HL-60 (cell line): ENCODE measurements at regions not wholly inside any gene's neighbourhood (a gene's known extent, or its start where the extent isn't known, plus 50 kb on each side); places are given as distances from the start of the nearest gene placed in this dataset.

Source experiments
- DNase-seq, 2 experiments: peaks; one replicate each; pipeline ENCODE4 v3.0.0-alpha.2; 2010 to 2020; ENCODE audit warnings: low read depth in 1 of 2, low spot score in 1 of 2
- H3K27ac ChIP-seq: fragments of 250-450 bp; sonication (Bioruptor Pico); replicated peaks from 2 replicates; pipeline ENCODE4 v1.5.1; 2020; ENCODE audit warnings: mild to moderate bottlenecking, moderate library complexity
- H3K27me3 ChIP-seq: fragments of 250-450 bp; sonication (Bioruptor Pico); 2 replicates; pipeline ENCODE4 v1.5.1; 2021; ENCODE audit warnings: mild to moderate bottlenecking, moderate library complexity; ENCODE audit not compliant: insufficient read depth, poor library complexity, severe bottlenecking
- H3K4me3 ChIP-seq: replicated peaks from 2 replicates; pipeline ENCODE4 v1.5.1; 2011; ENCODE audit warnings: mild to moderate bottlenecking, control low read depth, low read length; ENCODE audit not compliant: insufficient read depth
- CTCF ChIP-seq: IDR thresholded peaks from one replicate; pipeline ENCODE4 v1.5.1; 2011; ENCODE audit warnings: low read length, control low read depth, inconsistent platforms; ENCODE audit not compliant: insufficient read depth
- GABPA ChIP-seq: IDR thresholded peaks from 2 replicates; pipeline ENCODE4 v1.6.1; 2012; ENCODE audit warnings: low read depth
- POLR2AphosphoS5 ChIP-seq: IDR thresholded peaks from 2 replicates; pipeline ENCODE4 v1.6.1; 2012; ENCODE audit warnings: low read depth
- REST ChIP-seq: IDR thresholded peaks from 2 replicates; pipeline ENCODE4 v1.6.1; 2012; ENCODE audit warnings: low read depth; ENCODE audit not compliant: insufficient replicate concordance
- SPI1 ChIP-seq: IDR thresholded peaks from 2 replicates; pipeline ENCODE4 v1.6.1; 2012; ENCODE audit warnings: low read depth, mild to moderate bottlenecking, borderline replicate concordance

- no peak for DNase-seq
- no peak for TF ChIP-seq SPI1
- no peak for TF ChIP-seq CTCF
- no peak for TF ChIP-seq GABPA
- no peak for TF ChIP-seq REST
- TF ChIP-seq POLR2AphosphoS5, result no peak
- Histone ChIP-seq H3K27ac (no peak overlapping the region), H3K4me3 (no peak overlapping the region), H3K27me3 (no peaks in the 10 kb centered on the region)
These were observed 108.8 kb upstream of the CDK1 start for GRCh38 chr10:60669501-60669900.

GRCh38 chr10:60666221-60666620 lies 112.1 kb upstream of the CDK1 start:
- Histone ChIP-seq H3K4me3 (no peak overlapping the region), H3K27ac (no peak overlapping the region), H3K27me3 (no peaks in the 10 kb centered on the region)
- TF ChIP-seq GABPA (no peak), CTCF (no peak), REST (no peak), POLR2AphosphoS5 (no peak), SPI1 (no peak)
- DNase-seq, result peak; percentile 30 to 69

GRCh38 chr10:60664859-60665258 lies 113.4 kb upstream of the CDK1 start:
- no peak overlapping the region for H3K27ac ChIP-seq
- TF ChIP-seq CTCF (no peak), POLR2AphosphoS5 (no peak), REST (no peak), GABPA (no peak), SPI1 (no peak)
- no peak overlapping the region for H3K4me3 ChIP-seq
- peak in 1 of 2 experiments; percentile 4 for DNase-seq
- H3K27me3 ChIP-seq, result no peaks in the 10 kb centered on the region
